ENCODE measurements at regions not wholly inside any gene's neighbourhood (a gene's known extent, or its start where the extent isn't known, plus 50 kb on each side); places are given as distances from the start of the nearest gene placed in this dataset.

GRCh38 chr13:103196356-103196755 lies 130.1 kb upstream of the SLC10A2 start:
- no peak overlapping the region for H3K18ac ChIP-seq (ENCODE audit: extremely low read depth, low read length)
- H3K4me3 ChIP-seq (ENCODE audit: extremely low read depth in 1 of 4, insufficient read depth in 2 of 4, low read depth in 3 of 4, low read length in 4 of 4): no peak overlapping the region
- H2BK15ac ChIP-seq (ENCODE audit: low read length): no peak overlapping the region
- H3K14ac ChIP-seq (ENCODE audit: insufficient read length): no peak overlapping the region
- no peak overlapping the region for H3K4ac ChIP-seq (replicated peaks; ENCODE audit: insufficient read length, low read depth, low read length)
- POLR2A ChIA-PET (ENCODE audit: partially characterized antibody): no interaction called here
- no peak overlapping the region for H3K56ac ChIP-seq (replicated peaks; ENCODE audit: insufficient read length, low read depth, low read length)
- H3K79me2 ChIP-seq (ENCODE audit: control insufficient read depth in 1 of 2, insufficient read depth in 2 of 2, low read length in 2 of 2): no peaks in the 10 kb centered on the region
- H3K4me2 ChIP-seq (ENCODE audit: insufficient read depth in 1 of 2, low read depth in 2 of 2, low read length in 2 of 2): no peak overlapping the region
- H3K79me1 ChIP-seq (ENCODE audit: low read depth, low read length): no peaks in the 10 kb centered on the region
- no peak overlapping the region for H2BK5ac ChIP-seq (ENCODE audit: low read depth, low read length)
- WGBS, 2 experiments (ENCODE audit: extremely low coverage in 1 of 2, insufficient coverage in 1 of 2, insufficient read length in 1 of 2, insufficient replicate concordance in 2 of 2, low coverage in 1 of 2, low lambda C conversion rate in 2 of 2, missing lambda C conversion rate in 1 of 2): 90% methylated on average over 3 of the region's 3 CpGs; no CpG with 5 or more reads in 1 of the 2 experiments
- FAIRE-seq (no peak), DNase-seq (ENCODE audit: low read depth in 1 of 2, low spot score in 2 of 2) (no peak)
- CTCF ChIA-PET (ENCODE audit: partially characterized antibody): interaction anchor here (1.5 kb wide), 1 partner anchor 103 kb away, joined by 5 read pairs; no protein-coding TSS in a partner anchor
- no peak overlapping the region for H3K23ac ChIP-seq (ENCODE audit: insufficient read length)
- H3K27ac ChIP-seq (ENCODE audit: low read depth, low read length): no peak overlapping the region
- no peak overlapping the region for H2BK20ac ChIP-seq (ENCODE audit: low read length)
- no peak overlapping the region for H2AFZ ChIP-seq (ENCODE audit: low read length)
- no peaks in the 10 kb centered on the region for H3K23me2 ChIP-seq (ENCODE audit: low read depth, low read length)
- no peak overlapping the region for H2BK120ac ChIP-seq (replicated peaks; ENCODE audit: low read depth, low read length)
- no peaks in the 10 kb centered on the region for H4K20me1 ChIP-seq (replicated peaks in 1 of 2; ENCODE audit: control insufficient read depth in 1 of 2, insufficient read depth in 2 of 2, low read length in 2 of 2)
- H3K36me3 ChIP-seq (ENCODE audit: control insufficient read depth in 2 of 4, insufficient read depth in 4 of 4, low read length in 3 of 4): no peaks in the 10 kb centered on the region
- TF ChIP-seq PHF8 (conservative IDR thresholded peaks at IDR 0.05; ENCODE audit: low read depth, low read length): no peak
- TF ChIP-seq BRCA1 (IDR thresholded peaks at IDR 0.05; ENCODE audit: low read depth, low read length): no peak
- TF ChIP-seq GTF2F1 (IDR thresholded peaks at IDR 0.05; ENCODE audit: borderline replicate concordance, low read depth, low read length): no peak
- TF ChIP-seq TEAD4 (IDR thresholded peaks at IDR 0.05; ENCODE audit: low read depth, low read length): no peak
- TF ChIP-seq SP4 (IDR thresholded peaks at IDR 0.05; ENCODE audit: low read length): no peak
- TF ChIP-seq CEBPB (IDR thresholded peaks at IDR 0.05; ENCODE audit: low read depth, low read length): no peak
- no peak for TF ChIP-seq BACH1 (IDR thresholded peaks at IDR 0.05; ENCODE audit: low read length)
- no peak for TF ChIP-seq TAF1 (IDR thresholded peaks at IDR 0.05; ENCODE audit: low read depth, low read length)
- no peak for TF ChIP-seq HDAC6 (IDR thresholded peaks at IDR 0.05; ENCODE audit: low read depth, low read length)
- no peak for TF ChIP-seq NANOG (IDR thresholded peaks at IDR 0.05; ENCODE audit: insufficient read depth, low read depth, low read length, poor library complexity, severe bottlenecking)
- TF ChIP-seq KDM5A (IDR thresholded peaks at IDR 0.05; ENCODE audit: low read length): no peak
- TF ChIP-seq SUZ12 (IDR thresholded peaks at IDR 0.05; ENCODE audit: low read length): no peak
- TF ChIP-seq FOSL1 (IDR thresholded peaks at IDR 0.05; ENCODE audit: insufficient read depth, low read depth, low read length): no peak
- no peak for TF ChIP-seq MAFK (IDR thresholded peaks at IDR 0.05; ENCODE audit: low read depth, low read length)
- H3K9me3 ChIP-seq (ENCODE audit: insufficient read depth in 2 of 2, low read depth in 1 of 2, low read length in 1 of 2): no peaks in the 10 kb centered on the region
- H2BK12ac ChIP-seq (ENCODE audit: low read depth, low read length): no peak overlapping the region
- H3K9ac ChIP-seq (replicated peaks in 1 of 4; ENCODE audit: extremely low read depth in 1 of 4, low read depth in 3 of 4, low read length in 3 of 4): no peak overlapping the region
- H3K4me1 ChIP-seq (replicated peaks in 1 of 4; ENCODE audit: control insufficient read depth in 3 of 4, insufficient read depth in 4 of 4, low read length in 3 of 4): no peaks in the 10 kb centered on the region
- no peak overlapping the region for H4K5ac ChIP-seq (ENCODE audit: insufficient read length, low read depth, low read length)
- H4K8ac ChIP-seq (ENCODE audit: extremely low read depth, insufficient read depth, low read length): no peak overlapping the region
- H2AK5ac ChIP-seq (ENCODE audit: low read depth, low read length): no peak overlapping the region
- H4K91ac ChIP-seq (replicated peaks; ENCODE audit: insufficient read length, low read length): no peak overlapping the region
- H3K27me3 ChIP-seq (replicated peaks in 1 of 4; ENCODE audit: control insufficient read depth in 3 of 4, extremely low read depth in 1 of 4, insufficient read depth in 3 of 4, low read length in 3 of 4): no peaks in the 10 kb centered on the region
